ENCODE measurements at regions not wholly inside any gene's neighbourhood (a gene's known extent, or its start where the extent isn't known, plus 50 kb on each side); places are given as distances from the start of the nearest gene placed in this dataset.

GRCh38 chr3:124260206-124260915 lies 268.4 kb upstream of the ROPN1 start:
- H3K4me3 ChIP-seq (ENCODE audit: low read depth, low read length), result no peak overlapping the region

DNA sequence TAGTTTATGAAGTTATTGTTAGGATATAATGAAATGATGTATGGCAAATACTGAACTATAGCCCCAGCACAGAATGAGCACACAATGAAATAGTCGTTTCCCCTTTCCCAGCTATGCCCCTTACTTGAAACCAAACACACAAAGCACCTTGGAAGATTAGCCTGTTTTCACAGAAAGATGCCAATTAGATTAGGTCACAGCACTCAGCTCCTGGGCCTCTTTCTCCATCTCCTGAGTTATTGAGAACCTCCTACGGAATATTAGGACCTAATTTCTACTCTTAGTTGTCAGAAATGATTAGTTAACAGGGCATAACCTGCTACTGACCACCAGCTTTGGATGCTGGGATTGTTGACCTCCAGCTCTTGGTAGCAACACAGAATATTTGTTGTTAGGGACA lies 269.4 kb upstream of the ROPN1 start:
- TF ChIP-seq, protein P1, sequence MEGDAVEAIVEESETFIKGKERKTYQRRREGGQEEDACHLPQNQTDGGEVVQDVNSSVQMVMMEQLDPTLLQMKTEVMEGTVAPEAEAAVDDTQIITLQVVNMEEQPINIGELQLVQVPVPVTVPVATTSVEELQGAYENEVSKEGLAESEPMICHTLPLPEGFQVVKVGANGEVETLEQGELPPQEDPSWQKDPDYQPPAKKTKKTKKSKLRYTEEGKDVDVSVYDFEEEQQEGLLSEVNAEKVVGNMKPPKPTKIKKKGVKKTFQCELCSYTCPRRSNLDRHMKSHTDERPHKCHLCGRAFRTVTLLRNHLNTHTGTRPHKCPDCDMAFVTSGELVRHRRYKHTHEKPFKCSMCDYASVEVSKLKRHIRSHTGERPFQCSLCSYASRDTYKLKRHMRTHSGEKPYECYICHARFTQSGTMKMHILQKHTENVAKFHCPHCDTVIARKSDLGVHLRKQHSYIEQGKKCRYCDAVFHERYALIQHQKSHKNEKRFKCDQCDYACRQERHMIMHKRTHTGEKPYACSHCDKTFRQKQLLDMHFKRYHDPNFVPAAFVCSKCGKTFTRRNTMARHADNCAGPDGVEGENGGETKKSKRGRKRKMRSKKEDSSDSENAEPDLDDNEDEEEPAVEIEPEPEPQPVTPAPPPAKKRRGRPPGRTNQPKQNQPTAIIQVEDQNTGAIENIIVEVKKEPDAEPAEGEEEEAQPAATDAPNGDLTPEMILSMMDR (IDR thresholded peaks at IDR 0.05; ENCODE audit: low read depth, low read length), result no peak
- H3K4me3 ChIP-seq (ENCODE audit: low read depth, low read length), result no peak overlapping the region

More at GRCh38 chr3:124260206-124260915, 268.4 kb upstream of the ROPN1 start:
- TF ChIP-seq, protein P1 (IDR thresholded peaks at IDR 0.05; ENCODE audit: low read depth, low read length), result no peak

- H3K4me3 ChIP-seq (ENCODE audit: low read depth, low read length), result no peak overlapping the region
- TF ChIP-seq, protein P1 (IDR thresholded peaks at IDR 0.05; ENCODE audit: low read depth, low read length), result no peak
These were observed 271.2 kb upstream of the ROPN1 start for GRCh38 chr3:124263168-124263567.

- H3K4me3 ChIP-seq (ENCODE audit: low read depth, low read length), result no peak overlapping the region
- TF ChIP-seq, protein P1 (IDR thresholded peaks at IDR 0.05; ENCODE audit: low read depth, low read length), result no peak
These were observed 272.4 kb upstream of the ROPN1 start for GRCh38 chr3:124264346-124264745.

DNA sequence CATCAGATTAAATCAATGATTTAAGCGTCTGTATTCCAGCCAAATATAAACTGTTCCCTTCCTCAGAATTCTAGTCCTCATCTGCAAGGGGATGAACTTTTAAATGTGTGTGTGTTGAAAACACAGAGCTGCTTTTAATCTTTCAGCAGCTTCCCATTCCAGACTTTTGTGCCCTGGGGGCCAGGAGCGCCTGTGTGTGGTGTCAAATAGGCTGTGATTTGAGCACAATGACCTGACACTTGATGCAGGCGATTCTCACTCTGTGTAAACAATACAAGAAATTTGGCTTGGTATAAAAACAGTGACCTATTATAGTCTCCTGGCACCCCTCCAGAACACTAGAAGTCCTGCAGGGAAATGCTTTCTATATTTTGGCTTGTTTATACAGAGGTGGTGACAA lies 274.6 kb upstream of the ROPN1 start:
- TF ChIP-seq, protein P1 (IDR thresholded peaks at IDR 0.05; ENCODE audit: low read depth, low read length), result no peak
- no peak overlapping the region for H3K4me3 ChIP-seq (ENCODE audit: low read depth, low read length)

- TF ChIP-seq, protein P1 (IDR thresholded peaks at IDR 0.05; ENCODE audit: low read depth, low read length), result no peak
These were observed 275.5 kb upstream of the ROPN1 start for GRCh38 chr3:124267406-124267805.

DNA sequence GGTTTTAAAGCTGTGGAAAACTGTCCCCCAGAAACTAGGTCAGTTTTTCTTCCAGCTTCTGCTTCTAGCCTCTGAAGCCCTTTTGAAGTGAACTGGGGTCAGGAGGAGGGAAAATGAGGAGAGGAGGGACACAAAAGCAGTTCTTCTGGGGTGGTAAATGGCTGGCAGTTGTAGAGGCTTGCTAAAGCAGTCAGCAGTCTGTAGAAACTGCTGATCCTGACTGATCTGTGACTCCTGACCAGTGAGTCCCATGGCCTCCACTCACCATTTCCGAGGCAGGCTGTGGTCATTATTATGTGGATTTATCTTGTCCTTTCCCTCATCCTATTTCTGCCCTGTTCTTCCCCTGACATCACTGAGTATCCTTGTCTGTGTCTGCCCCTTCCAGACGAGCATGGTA lies 276.4 kb upstream of the ROPN1 start:
- H3K4me3 ChIP-seq (ENCODE audit: low read depth, low read length), result no peak overlapping the region
- TF ChIP-seq, protein P1 (IDR thresholded peaks at IDR 0.05; ENCODE audit: low read depth, low read length), result no peak

More at GRCh38 chr3:124267406-124267805, 275.5 kb upstream of the ROPN1 start:
- H3K4me3 ChIP-seq (ENCODE audit: low read depth, low read length), result no peak overlapping the region
